ENCODE measurements at regions not wholly inside any gene's neighbourhood (a gene's known extent, or its start where the extent isn't known, plus 50 kb on each side); places are given as distances from the start of the nearest gene placed in this dataset.
"Not testable (repeated sequence)": the region's sequence is repeated elsewhere in the genome, so short reads cannot be mapped to it uniquely, and the experiment has no call there.

- TF ChIP-seq POLR2AphosphoS5, POLR2A, CTCF, EP300 (IDR thresholded peaks at IDR 0.05): not testable (repeated sequence)
Observed at GRCh38 chr17:20640147-20640546, 60.6 kb downstream of the CDRT15L2 start.
